ENCODE measurements at regions not wholly inside any gene's neighbourhood (a gene's known extent, or its start where the extent isn't known, plus 50 kb on each side); places are given as distances from the start of the nearest gene placed in this dataset.

- POLR2A ChIA-PET (ENCODE audit: unreplicated experiment) = no interaction called here
- TF ChIP-seq EZH2 (IDR thresholded peaks at IDR 0.05; ENCODE audit: low read length, unreplicated experiment) (no peak), EZH2phosphoT487 (IDR thresholded peaks at IDR 0.05; ENCODE audit: borderline replicate concordance, low read length) (no peak), CTCF (conservative IDR thresholded peaks at IDR 0.05; ENCODE audit: low read depth, low read length) (no peak)
- peaks cover 17% of the 10 kb centered on the region for H3K4me1 ChIP-seq (ENCODE audit: insufficient read depth, low read length)
- no peak for ATAC-seq
- H3K9me3 ChIP-seq (ENCODE audit: low read length) = no peaks in the 10 kb centered on the region
- CTCF ChIA-PET = no interaction called here
- H4K20me1 ChIP-seq (ENCODE audit: low read length) = no peaks in the 10 kb centered on the region
- no peaks in the 10 kb centered on the region for H3K9me2 ChIP-seq (replicated peaks; ENCODE audit: low read length)
- H3F3A ChIP-seq (ENCODE audit: low read length, unreplicated experiment) = no peaks in the 10 kb centered on the region
- H3K9ac ChIP-seq (ENCODE audit: low read length) = no peak overlapping the region
- BruUV-seq (replicated peaks) = no TSS peak
- DNase-seq = no peak
- no peaks in the 10 kb centered on the region for H3K36me3 ChIP-seq (ENCODE audit: low read depth, low read length)
- H3K27me3 ChIP-seq (ENCODE audit: low read length) = no peaks in the 10 kb centered on the region
- peak overlapping the region; percentile 15; the same call in 1 of the 2 replicates for H2AFZ ChIP-seq (ENCODE audit: low read length)
- H3K79me2 ChIP-seq (ENCODE audit: low read length) = no peaks in the 10 kb centered on the region
- H3K27ac ChIP-seq (ENCODE audit: low read length) = no peak overlapping the region
- intact Hi-C loops (cut with micrococcal nuclease) = no loop called here
- no peak overlapping the region for H3K4me3 ChIP-seq (ENCODE audit: low read length)
- H3K4me2 ChIP-seq (ENCODE audit: low read length) = no peak overlapping the region
Measured at GRCh38 chr10:59538623-59539022, 171.0 kb downstream of the SLC16A9 start.

GRCh38 chr10:59537501-59537900, 172.1 kb downstream of the SLC16A9 start:
- Histone ChIP-seq H3K4me3 (ENCODE audit: low read length) (no peak overlapping the region), H3K27ac (ENCODE audit: low read length) (no peak overlapping the region), H3F3A (ENCODE audit: low read length, unreplicated experiment) (no peaks in the 10 kb centered on the region), H4K20me1 (ENCODE audit: low read length) (no peaks in the 10 kb centered on the region), H3K9me2 (replicated peaks; ENCODE audit: low read length) (no peaks in the 10 kb centered on the region), H3K79me2 (ENCODE audit: low read length) (no peaks in the 10 kb centered on the region), H3K9ac (ENCODE audit: low read length) (no peak overlapping the region), H3K36me3 (ENCODE audit: low read depth, low read length) (no peaks in the 10 kb centered on the region), H3K4me1 (ENCODE audit: insufficient read depth, low read length) (peaks cover 17% of the 10 kb centered on the region), H2AFZ (ENCODE audit: low read length) (no peak overlapping the region), H3K9me3 (ENCODE audit: low read length) (no peaks in the 10 kb centered on the region), H3K4me2 (ENCODE audit: low read length) (no peak overlapping the region), H3K27me3 (ENCODE audit: low read length) (no peaks in the 10 kb centered on the region)
- no TSS peak for BruUV-seq (replicated peaks)
- intact Hi-C loops (cut with micrococcal nuclease) = no loop called here
- CTCF ChIA-PET = no interaction called here
- DNase-seq (no peak), ATAC-seq (no peak)
- POLR2A ChIA-PET (ENCODE audit: unreplicated experiment) = no interaction called here
- TF ChIP-seq EZH2phosphoT487 (IDR thresholded peaks at IDR 0.05; ENCODE audit: borderline replicate concordance, low read length) (no peak), EZH2 (IDR thresholded peaks at IDR 0.05; ENCODE audit: low read length, unreplicated experiment) (no peak), CTCF (conservative IDR thresholded peaks at IDR 0.05; ENCODE audit: low read depth, low read length) (no peak)

GRCh38 chr10:59536167-59537014, 173.3 kb downstream of the SLC16A9 start:
- Histone ChIP-seq H3K36me3 (ENCODE audit: low read depth, low read length) (no peaks in the 10 kb centered on the region), H3K4me2 (ENCODE audit: low read length) (0 out of 2 replicates have a peak overlapping the region, but pooled peaks have one; percentile 2), H3K9ac (ENCODE audit: low read length) (no peak overlapping the region), H3K27ac (ENCODE audit: low read length) (no peak overlapping the region), H3K27me3 (ENCODE audit: low read length) (no peaks in the 10 kb centered on the region), H3K4me3 (ENCODE audit: low read length) (no peak overlapping the region), H3F3A (ENCODE audit: low read length, unreplicated experiment) (no peaks in the 10 kb centered on the region), H2AFZ (ENCODE audit: low read length) (no peak overlapping the region), H4K20me1 (ENCODE audit: low read length) (no peaks in the 10 kb centered on the region), H3K9me3 (ENCODE audit: low read length) (no peaks in the 10 kb centered on the region), H3K9me2 (replicated peaks; ENCODE audit: low read length) (no peaks in the 10 kb centered on the region), H3K4me1 (ENCODE audit: insufficient read depth, low read length) (peaks cover 17% of the 10 kb centered on the region), H3K79me2 (ENCODE audit: low read length) (no peaks in the 10 kb centered on the region)
- ATAC-seq (peak; percentile 100), DNase-seq (peak; percentile 84)
- no TSS peak for BruUV-seq (replicated peaks)
- ChIA-PET POLR2A (ENCODE audit: unreplicated experiment) (no interaction called here), CTCF (no interaction called here)
- intact Hi-C loops (cut with micrococcal nuclease) = no loop called here
- no peak for TF ChIP-seq CTCF (conservative IDR thresholded peaks at IDR 0.05; ENCODE audit: low read depth, low read length)
- TF ChIP-seq EZH2 (IDR thresholded peaks at IDR 0.05; ENCODE audit: low read length, unreplicated experiment) = no peak
- TF ChIP-seq EZH2phosphoT487 (IDR thresholded peaks at IDR 0.05; ENCODE audit: borderline replicate concordance, low read length) = no peak
